Activated CD4-positive, alpha-beta T cell treated with anti-CD3 and anti-CD28 coated beads, Interleukin-2, amount 10 ng/mL, durations not matched to agents 7 days and 5 days (primary cell): ENCODE measurements at regions not wholly inside any gene's neighbourhood (a gene's known extent, or its start where the extent isn't known, plus 50 kb on each side); places are given as distances from the start of the nearest gene placed in this dataset.

ENCODE experiments used
- CTCF ChIA-PET: fragments of 350-600 bp; sonication (Branson Sonifier 250); formaldehyde crosslinking; loops from one replicate; lab custom pipeline; 2021; ENCODE audit warnings: antibody characterized with exemption; lab: Charles Lee
- POLR2A ChIA-PET: fragments of 350-600 bp; sonication (Branson Sonifier 250); formaldehyde crosslinking; loops from one replicate; lab custom pipeline; 2021; ENCODE audit warnings: antibody characterized with exemption; lab: Charles Lee
- DNase-seq: peaks from one replicate; pipeline ENCODE4 v3.0.0-alpha.2; 2020
- H3K27ac Mint-ChIP-seq: one replicate; pipeline ENCODE4 v1.8.0; 2021; ENCODE audit warnings: mild to moderate bottlenecking, moderate library complexity, mixed read lengths
- H3K27me3 Mint-ChIP-seq: one replicate; pipeline ENCODE4 v1.8.0; 2021; ENCODE audit warnings: mixed read lengths
- H3K36me3 Mint-ChIP-seq: one replicate; pipeline ENCODE4 v1.8.0; 2021; ENCODE audit warnings: low read depth, mixed read lengths
- H3K4me1 Mint-ChIP-seq: one replicate; pipeline ENCODE4 v1.8.0; 2021; ENCODE audit warnings: mixed read lengths
- H3K4me3 Mint-ChIP-seq: one replicate; pipeline ENCODE4 v1.8.0; 2021; ENCODE audit warnings: mild to moderate bottlenecking, moderate library complexity, mixed read lengths
- H3K9me3 Mint-ChIP-seq: one replicate; pipeline ENCODE4 v1.8.0; 2021; ENCODE audit warnings: mixed read lengths

- peaks cover 2% of the 10 kb centered on the region for H3K9me3 Mint-ChIP-seq
- DNase-seq: no peak
- no peak overlapping the region for H3K27ac Mint-ChIP-seq
These were observed 487.3 kb upstream of the JARID2 start for GRCh38 chr6:14758421-14759081.

GRCh38 chr6:14759976-14760672 lies 485.7 kb upstream of the JARID2 start:
- no peak overlapping the region for H3K4me3 Mint-ChIP-seq
- no peak for DNase-seq
- no peaks in the 10 kb centered on the region for H3K27me3 Mint-ChIP-seq
- H3K9me3 Mint-ChIP-seq: peaks cover 2% of the 10 kb centered on the region
- ChIA-PET CTCF (interaction anchor here (0.7 to 1.2 kb wide), 2 partner anchors 12 to 510 kb away, joined by 3 to 4 read pairs; no protein-coding TSS in a partner anchor), POLR2A (no interaction called here)
- H3K4me1 Mint-ChIP-seq: peaks cover 24% of the 10 kb centered on the region
- H3K27ac Mint-ChIP-seq: no peak overlapping the region
- peaks cover 2% of the 10 kb centered on the region for H3K36me3 Mint-ChIP-seq

More at GRCh38 chr6:14758421-14759081, 487.3 kb upstream of the JARID2 start:
- peaks cover 3% of the 10 kb centered on the region for H3K36me3 Mint-ChIP-seq
- no peak overlapping the region for H3K4me3 Mint-ChIP-seq
- peaks cover 22% of the 10 kb centered on the region for H3K4me1 Mint-ChIP-seq
- ChIA-PET POLR2A (no interaction called here), CTCF (interaction anchor here (0.7 kb wide), 1 partner anchor 139 kb away, joined by 3 read pairs; no protein-coding TSS in a partner anchor)
- no peaks in the 10 kb centered on the region for H3K27me3 Mint-ChIP-seq

- CTCF ChIA-PET: interaction anchor here (1.3 kb wide), 1 partner anchor 8 kb away, joined by 5 read pairs; no protein-coding TSS in a partner anchor
- POLR2A ChIA-PET: no interaction called here
- H3K27me3 Mint-ChIP-seq: no peaks in the 10 kb centered on the region
- H3K4me1 Mint-ChIP-seq: peaks cover 23% of the 10 kb centered on the region
- peaks cover 2% of the 10 kb centered on the region for H3K9me3 Mint-ChIP-seq
- H3K36me3 Mint-ChIP-seq: peaks cover 2% of the 10 kb centered on the region
- DNase-seq: no peak
- no peak overlapping the region for H3K4me3 Mint-ChIP-seq
- H3K27ac Mint-ChIP-seq: no peak overlapping the region
These were observed 483.8 kb upstream of the JARID2 start for GRCh38 chr6:14762077-14762476.

GRCh38 chr6:14763139-14763538 lies 482.7 kb upstream of the JARID2 start:
- Mint-ChIP-seq H3K27me3 (no peaks in the 10 kb centered on the region), H3K36me3 (peaks cover 2% of the 10 kb centered on the region), H3K27ac (peak overlapping the region; percentile 22), H3K4me1 (peaks cover 20% of the 10 kb centered on the region), H3K9me3 (peaks cover 2% of the 10 kb centered on the region), H3K4me3 (no peak overlapping the region)
- DNase-seq: no peak
- ChIA-PET POLR2A (no interaction called here), CTCF (no interaction called here)

- peaks cover 2% of the 10 kb centered on the region for H3K36me3 Mint-ChIP-seq
- H3K4me3 Mint-ChIP-seq: no peak overlapping the region
- peaks cover 2% of the 10 kb centered on the region for H3K9me3 Mint-ChIP-seq
- peaks cover 17% of the 10 kb centered on the region for H3K4me1 Mint-ChIP-seq
- no peak for DNase-seq
- POLR2A ChIA-PET: no interaction called here
- H3K27me3 Mint-ChIP-seq: no peaks in the 10 kb centered on the region
- CTCF ChIA-PET: no interaction called here
- peak overlapping the region; percentile 16 for H3K27ac Mint-ChIP-seq
These were observed 482.3 kb upstream of the JARID2 start for GRCh38 chr6:14763616-14764015.

- POLR2A ChIA-PET: no interaction called here
- CTCF ChIA-PET: interaction anchor here (1.6 kb wide), 1 partner anchor 13 kb away, joined by 6 read pairs; no protein-coding TSS in a partner anchor
- Mint-ChIP-seq H3K4me3 (no peak overlapping the region), H3K27ac (no peak overlapping the region), H3K36me3 (peaks cover 2% of the 10 kb centered on the region), H3K4me1 (peaks cover 17% of the 10 kb centered on the region), H3K27me3 (no peaks in the 10 kb centered on the region), H3K9me3 (peaks cover 2% of the 10 kb centered on the region)
- DNase-seq: no peak
These were observed 480.8 kb upstream of the JARID2 start for GRCh38 chr6:14765106-14765505.

GRCh38 chr6:14765721-14766390 lies 480.0 kb upstream of the JARID2 start:
- POLR2A ChIA-PET: no interaction called here
- Mint-ChIP-seq H3K36me3 (peaks cover 2% of the 10 kb centered on the region), H3K9me3 (peaks cover 2% of the 10 kb centered on the region), H3K4me1 (peaks cover 17% of the 10 kb centered on the region), H3K4me3 (no peak overlapping the region), H3K27ac (no peak overlapping the region), H3K27me3 (no peaks in the 10 kb centered on the region)
- CTCF ChIA-PET: interaction anchor here (0.7 to 1.6 kb wide), 2 partner anchors 11 to 13 kb away, joined by 3 to 6 read pairs; no protein-coding TSS in a partner anchor
- DNase-seq: no peak

- Mint-ChIP-seq H3K27me3 (no peaks in the 10 kb centered on the region), H3K9me3 (peaks cover 2% of the 10 kb centered on the region), H3K36me3 (no peaks in the 10 kb centered on the region), H3K4me3 (no peak overlapping the region), H3K27ac (no peak overlapping the region), H3K4me1 (peaks cover 17% of the 10 kb centered on the region)
- ChIA-PET POLR2A (no interaction called here), CTCF (interaction anchor here (0.6 to 1.6 kb wide), 5 partner anchors 12 to 780 kb away, joined by 3 to 6 read pairs (median 3); no protein-coding TSS in a partner anchor)
- DNase-seq: no peak
These were observed 479.4 kb upstream of the JARID2 start for GRCh38 chr6:14766391-14766994.

- POLR2A ChIA-PET: no interaction called here
- H3K4me3 Mint-ChIP-seq: no peak overlapping the region
- peaks cover 17% of the 10 kb centered on the region for H3K4me1 Mint-ChIP-seq
- no peaks in the 10 kb centered on the region for H3K27me3 Mint-ChIP-seq
- CTCF ChIA-PET: interaction anchor here (0.6 to 1.5 kb wide), 3 partner anchors 13 to 779 kb away, joined by 3 to 4 read pairs (median 3); no protein-coding TSS in a partner anchor
- H3K27ac Mint-ChIP-seq: no peak overlapping the region
- no peaks in the 10 kb centered on the region for H3K9me3 Mint-ChIP-seq
- H3K36me3 Mint-ChIP-seq: no peaks in the 10 kb centered on the region
- no peak for DNase-seq
These were observed 478.6 kb upstream of the JARID2 start for GRCh38 chr6:14767226-14767625.

GRCh38 chr6:14770040-14770439 lies 475.8 kb upstream of the JARID2 start:
- no peak for DNase-seq
- ChIA-PET CTCF (interaction anchor here (1.4 kb wide), 1 partner anchor 8 kb away, joined by 5 read pairs; no protein-coding TSS in a partner anchor), POLR2A (no interaction called here)
- no peaks in the 10 kb centered on the region for H3K4me1 Mint-ChIP-seq
- H3K9me3 Mint-ChIP-seq: no peaks in the 10 kb centered on the region
- no peaks in the 10 kb centered on the region for H3K27me3 Mint-ChIP-seq
- no peak overlapping the region for H3K27ac Mint-ChIP-seq
- no peaks in the 10 kb centered on the region for H3K36me3 Mint-ChIP-seq
- no peak overlapping the region for H3K4me3 Mint-ChIP-seq

GRCh38 chr6:14770572-14770971 lies 475.3 kb upstream of the JARID2 start:
- Mint-ChIP-seq H3K4me1 (no peaks in the 10 kb centered on the region), H3K27ac (no peak overlapping the region), H3K9me3 (peaks cover under 1% of the 10 kb centered on the region), H3K36me3 (peaks cover 3% of the 10 kb centered on the region), H3K27me3 (no peaks in the 10 kb centered on the region), H3K4me3 (no peak overlapping the region)
- ChIA-PET CTCF (interaction anchor here (1.4 kb wide), 1 partner anchor 8 kb away, joined by 5 read pairs; no protein-coding TSS in a partner anchor), POLR2A (no interaction called here)
- no peak for DNase-seq

- ChIA-PET CTCF (interaction anchor here (1.4 kb wide), 1 partner anchor 9 kb away, joined by 5 read pairs; no protein-coding TSS in a partner anchor), POLR2A (no interaction called here)
- Mint-ChIP-seq H3K9me3 (peaks cover 2% of the 10 kb centered on the region), H3K27ac (no peak overlapping the region), H3K36me3 (peaks cover 3% of the 10 kb centered on the region), H3K4me3 (no peak overlapping the region), H3K4me1 (no peaks in the 10 kb centered on the region), H3K27me3 (no peaks in the 10 kb centered on the region)
- no peak for DNase-seq
These were observed 474.9 kb upstream of the JARID2 start for GRCh38 chr6:14771016-14771415.
